K562 (cell line): ENCODE measurements at regions not wholly inside any gene's neighbourhood (a gene's known extent, or its start where the extent isn't known, plus 50 kb on each side); places are given as distances from the start of the nearest gene placed in this dataset.

ENCODE experiments used
- KLF10 ChIP-seq: fragments of 250-450 bp; sonication (Bioruptor Pico); IDR thresholded peaks from 2 replicates; pipeline ENCODE4 v1.6.1; 2021; ENCODE audit warnings: matching md5 sums
- POLR2A ChIP-seq: fragments of 450-650 bp; conservative IDR thresholded peaks from 2 replicates; pipeline ENCODE4 v1.6.1; 2016
- ZNF124 ChIP-seq: sonication (generic); formaldehyde crosslinking; IDR thresholded peaks from 2 replicates; pipeline ENCODE4 v1.8.1; 2022; ENCODE audit warnings: missing genetic modification reagents
- TF ChIP-seq, protein P1 (sequence below): fragments of 450-650 bp; conservative IDR thresholded peaks from 2 replicates; pipeline ENCODE4 v1.6.1; 2016; ENCODE audit warnings: missing genetic modification characterization, low read depth, mild to moderate bottlenecking, control low read depth, missing compliant biosample characterization
- TF ChIP-seq, protein P2 (sequence below): sonication (generic); formaldehyde crosslinking; IDR thresholded peaks from 2 replicates; pipeline ENCODE4 v1.9.0; 2022; ENCODE audit warnings: mild to moderate bottlenecking, missing genetic modification reagents
- TF ChIP-seq, protein P3 (sequence below), 2 experiments: fragments of 450-650 bp; IDR thresholded peaks; 2 replicates each; pipeline ENCODE4 v1.6.1; 2016; ENCODE audit warnings: mild to moderate bottlenecking in 2 of 2, borderline replicate concordance in 1 of 2, low read depth in 1 of 2, moderate library complexity in 1 of 2
- TF ChIP-seq, protein P4 (sequence below): fragments of 250-450 bp; sonication (Bioruptor Pico); IDR thresholded peaks from 2 replicates; pipeline ENCODE4 v1.8.0; 2021; ENCODE audit warnings: mild to moderate bottlenecking, moderate library complexity

DNA sequence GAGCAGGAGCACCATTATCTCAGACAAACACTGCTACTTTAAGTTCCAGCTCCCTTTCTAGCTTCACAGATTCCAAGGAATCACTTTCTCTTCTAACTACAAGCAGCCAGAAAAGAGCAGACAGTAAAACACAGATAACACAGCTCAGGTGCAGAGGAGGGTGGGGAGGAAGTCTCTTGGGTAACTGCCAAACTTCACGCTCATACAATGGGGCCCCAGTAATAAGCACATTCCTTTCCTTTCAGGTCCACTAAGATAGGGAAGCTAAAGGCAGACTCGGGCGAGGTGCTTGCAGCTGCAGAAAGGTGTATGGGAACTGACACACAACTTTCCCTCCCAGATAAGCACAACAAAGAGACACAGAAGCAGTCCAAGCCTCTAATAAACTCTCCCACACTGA is 69.2 kb upstream of the OR9G4 start (continued):
- TF ChIP-seq, protein P1, sequence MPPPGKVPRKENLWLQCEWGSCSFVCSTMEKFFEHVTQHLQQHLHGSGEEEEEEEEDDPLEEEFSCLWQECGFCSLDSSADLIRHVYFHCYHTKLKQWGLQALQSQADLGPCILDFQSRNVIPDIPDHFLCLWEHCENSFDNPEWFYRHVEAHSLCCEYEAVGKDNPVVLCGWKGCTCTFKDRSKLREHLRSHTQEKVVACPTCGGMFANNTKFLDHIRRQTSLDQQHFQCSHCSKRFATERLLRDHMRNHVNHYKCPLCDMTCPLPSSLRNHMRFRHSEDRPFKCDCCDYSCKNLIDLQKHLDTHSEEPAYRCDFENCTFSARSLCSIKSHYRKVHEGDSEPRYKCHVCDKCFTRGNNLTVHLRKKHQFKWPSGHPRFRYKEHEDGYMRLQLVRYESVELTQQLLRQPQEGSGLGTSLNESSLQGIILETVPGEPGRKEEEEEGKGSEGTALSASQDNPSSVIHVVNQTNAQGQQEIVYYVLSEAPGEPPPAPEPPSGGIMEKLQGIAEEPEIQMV (tag) = no peak
- TF ChIP-seq, protein P2, sequence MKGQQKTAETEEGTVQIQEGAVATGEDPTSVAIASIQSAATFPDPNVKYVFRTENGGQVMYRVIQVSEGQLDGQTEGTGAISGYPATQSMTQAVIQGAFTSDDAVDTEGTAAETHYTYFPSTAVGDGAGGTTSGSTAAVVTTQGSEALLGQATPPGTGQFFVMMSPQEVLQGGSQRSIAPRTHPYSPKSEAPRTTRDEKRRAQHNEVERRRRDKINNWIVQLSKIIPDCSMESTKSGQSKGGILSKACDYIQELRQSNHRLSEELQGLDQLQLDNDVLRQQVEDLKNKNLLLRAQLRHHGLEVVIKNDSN (CRISPR knock-in tag) = no peak
- TF ChIP-seq ZNF124 (CRISPR knock-in tag) (no peak), POLR2A (no peak), KLF10 (CRISPR knock-in tag) (no peak)
- TF ChIP-seq, protein P3, sequence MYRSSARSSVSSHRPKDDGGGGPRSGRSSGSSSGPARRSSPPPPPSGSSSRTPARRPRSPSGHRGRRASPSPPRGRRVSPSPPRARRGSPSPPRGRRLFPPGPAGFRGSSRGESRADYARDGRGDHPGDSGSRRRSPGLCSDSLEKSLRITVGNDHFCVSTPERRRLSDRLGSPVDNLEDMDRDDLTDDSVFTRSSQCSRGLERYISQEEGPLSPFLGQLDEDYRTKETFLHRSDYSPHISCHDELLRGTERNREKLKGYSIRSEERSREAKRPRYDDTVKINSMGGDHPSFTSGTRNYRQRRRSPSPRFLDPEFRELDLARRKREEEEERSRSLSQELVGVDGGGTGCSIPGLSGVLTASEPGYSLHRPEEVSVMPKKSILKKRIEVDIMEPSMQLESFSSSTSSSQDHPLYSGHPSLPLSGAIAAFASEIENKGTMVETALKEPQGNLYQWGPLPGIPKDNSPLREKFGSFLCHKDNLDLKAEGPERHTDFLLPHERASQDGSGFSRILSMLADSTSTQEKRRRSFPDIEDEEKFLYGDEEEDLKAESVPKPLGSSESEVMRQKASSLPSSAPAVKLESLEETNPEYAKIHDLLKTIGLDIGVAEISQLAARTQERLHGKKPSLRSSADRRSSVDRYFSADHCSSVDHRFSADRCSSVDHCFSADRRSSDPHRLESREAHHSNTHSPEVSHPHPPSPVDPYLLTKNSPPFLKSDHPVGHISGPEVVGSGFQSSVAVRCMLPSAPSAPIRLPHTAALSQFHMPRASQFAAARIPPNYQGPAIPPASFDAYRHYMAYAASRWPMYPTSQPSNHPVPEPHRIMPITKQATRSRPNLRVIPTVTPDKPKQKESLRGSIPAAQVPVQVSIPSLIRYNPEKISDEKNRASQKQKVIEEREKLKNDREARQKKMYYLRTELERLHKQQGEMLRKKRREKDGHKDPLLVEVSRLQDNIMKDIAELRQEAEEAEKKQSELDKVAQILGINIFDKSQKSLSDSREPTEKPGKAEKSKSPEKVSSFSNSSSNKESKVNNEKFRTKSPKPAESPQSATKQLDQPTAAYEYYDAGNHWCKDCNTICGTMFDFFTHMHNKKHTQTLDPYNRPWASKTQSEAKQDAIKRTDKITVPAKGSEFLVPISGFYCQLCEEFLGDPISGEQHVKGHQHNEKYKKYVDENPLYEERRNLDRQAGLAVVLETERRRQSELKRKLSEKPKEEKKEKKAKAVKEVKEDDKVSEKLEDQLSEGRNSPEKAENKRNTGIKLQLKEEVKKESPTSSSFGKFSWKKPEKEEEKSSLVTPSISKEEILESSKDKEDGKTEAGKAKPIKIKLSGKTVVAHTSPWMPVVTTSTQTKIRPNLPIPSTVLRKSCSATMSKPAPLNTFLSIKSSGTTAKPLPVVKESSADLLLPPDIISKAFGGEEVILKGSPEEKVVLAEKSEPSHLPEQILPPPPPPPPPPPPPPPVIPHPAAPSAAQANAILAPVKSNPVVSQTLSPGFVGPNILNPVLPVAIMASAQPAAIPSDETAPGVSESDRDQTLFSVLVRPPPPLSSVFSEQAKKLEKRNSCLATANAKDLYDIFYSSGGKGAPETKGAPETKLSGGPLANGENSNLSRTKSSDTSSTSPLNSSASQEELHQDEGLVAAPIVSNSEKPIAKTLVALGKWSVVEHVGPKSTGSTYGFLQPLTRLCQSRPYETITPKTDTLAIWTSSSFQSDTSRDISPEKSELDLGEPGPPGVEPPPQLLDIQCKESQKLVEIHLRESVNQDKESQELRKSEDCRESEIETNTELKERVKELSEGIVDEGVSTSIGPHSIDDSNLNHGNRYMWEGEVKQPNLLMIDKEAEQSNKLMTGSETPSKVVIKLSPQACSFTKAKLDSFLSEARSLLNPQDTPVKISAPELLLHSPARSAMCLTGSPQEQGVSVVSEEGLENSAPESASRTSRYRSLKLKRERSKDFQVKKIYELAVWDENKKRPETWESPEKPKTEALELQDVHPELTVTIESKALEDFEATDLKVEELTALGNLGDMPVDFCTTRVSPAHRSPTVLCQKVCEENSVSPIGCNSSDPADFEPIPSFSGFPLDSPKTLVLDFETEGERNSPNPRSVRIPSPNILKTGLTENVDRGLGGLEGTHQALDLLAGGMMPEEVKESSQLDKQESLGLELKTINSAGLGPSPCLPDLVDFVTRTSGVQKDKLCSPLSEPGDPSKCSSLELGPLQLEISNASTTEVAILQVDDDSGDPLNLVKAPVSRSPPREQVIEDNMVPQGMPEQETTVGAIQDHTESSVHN (IDR thresholded peaks at IDR 0.05; ENCODE audit: borderline replicate concordance in 1 of 2, low read depth in 1 of 2) = no peak
- TF ChIP-seq, protein P4, sequence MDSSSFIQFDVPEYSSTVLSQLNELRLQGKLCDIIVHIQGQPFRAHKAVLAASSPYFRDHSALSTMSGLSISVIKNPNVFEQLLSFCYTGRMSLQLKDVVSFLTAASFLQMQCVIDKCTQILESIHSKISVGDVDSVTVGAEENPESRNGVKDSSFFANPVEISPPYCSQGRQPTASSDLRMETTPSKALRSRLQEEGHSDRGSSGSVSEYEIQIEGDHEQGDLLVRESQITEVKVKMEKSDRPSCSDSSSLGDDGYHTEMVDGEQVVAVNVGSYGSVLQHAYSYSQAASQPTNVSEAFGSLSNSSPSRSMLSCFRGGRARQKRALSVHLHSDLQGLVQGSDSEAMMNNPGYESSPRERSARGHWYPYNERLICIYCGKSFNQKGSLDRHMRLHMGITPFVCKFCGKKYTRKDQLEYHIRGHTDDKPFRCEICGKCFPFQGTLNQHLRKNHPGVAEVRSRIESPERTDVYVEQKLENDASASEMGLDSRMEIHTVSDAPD (CRISPR knock-in tag) = no peak
